Stimulated activated CD4-positive, alpha-beta T cell treated with anti-CD3 and anti-CD28 coated beads, TNF-alpha, amount 100 ng/mL, for 24 hours (primary cell): ENCODE measurements at regions not wholly inside any gene's neighbourhood (a gene's known extent, or its start where the extent isn't known, plus 50 kb on each side); places are given as distances from the start of the nearest gene placed in this dataset.
A peak's percentile ranks its signal among the peaks of the same experiment; 100 is the strongest.
"Not testable (repeated sequence)": the region's sequence is repeated elsewhere in the genome, so short reads cannot be mapped to it uniquely, and the experiment has no call there.

Source experiments
- DNase-seq, 3 experiments: peaks; one replicate each; pipeline ENCODE4 v3.0.0-alpha.2; 2020; ENCODE audit warnings: low read depth in 3 of 3

- no peak for DNase-seq
Measured at GRCh38 chr10:8338177-8338766, 283.8 kb downstream of the GATA3 start.

- no peak for DNase-seq
Measured at GRCh38 chr10:8344756-8345155, 290.3 kb downstream of the GATA3 start.

GRCh38 chr10:8346861-8347260, 292.4 kb downstream of the GATA3 start:
- DNase-seq, result no peak

GRCh38 chr10:8347614-8348013, 293.1 kb downstream of the GATA3 start:
- not testable (repeated sequence) for DNase-seq

GRCh38 chr10:8349610-8350249, 295.2 kb downstream of the GATA3 start:
- DNase-seq, result no peak

- DNase-seq, result no peak
Measured at GRCh38 chr10:8350250-8350967, 295.9 kb downstream of the GATA3 start.

GRCh38 chr10:8352171-8353075, 297.9 kb downstream of the GATA3 start:
- DNase-seq, result no peak

- DNase-seq, result no peak
Measured at GRCh38 chr10:8356283-8356682, 301.8 kb downstream of the GATA3 start.

GRCh38 chr10:8359467-8359866, 305.0 kb downstream of the GATA3 start:
- DNase-seq, result no peak

GRCh38 chr10:8360365-8360764, 305.9 kb downstream of the GATA3 start:
- DNase-seq, result no peak

GRCh38 chr10:8360814-8361509, 306.5 kb downstream of the GATA3 start:
- DNase-seq, result no peak

- DNase-seq, result no peak
Measured at GRCh38 chr10:8361510-8361844, 307.0 kb downstream of the GATA3 start.

- peak; percentile 3 to 49 (median 23) for DNase-seq
Measured at GRCh38 chr10:8365935-8366911, 311.7 kb downstream of the GATA3 start.

- DNase-seq, result not testable (repeated sequence)
Measured at GRCh38 chr10:8367672-8368411, 313.4 kb downstream of the GATA3 start.

GRCh38 chr10:8369666-8370065, 315.2 kb downstream of the GATA3 start:
- DNase-seq, result no peak

GRCh38 chr10:8374334-8374733, 319.8 kb downstream of the GATA3 start:
- DNase-seq, result no peak

GRCh38 chr10:8375137-8375536, 320.6 kb downstream of the GATA3 start:
- DNase-seq, result no peak

- DNase-seq, result no peak
Measured at GRCh38 chr10:8378198-8378983, 323.9 kb downstream of the GATA3 start.
